ENCODE measurements at regions not wholly inside any gene's neighbourhood (a gene's known extent, or its start where the extent isn't known, plus 50 kb on each side); places are given as distances from the start of the nearest gene placed in this dataset.

DNA sequence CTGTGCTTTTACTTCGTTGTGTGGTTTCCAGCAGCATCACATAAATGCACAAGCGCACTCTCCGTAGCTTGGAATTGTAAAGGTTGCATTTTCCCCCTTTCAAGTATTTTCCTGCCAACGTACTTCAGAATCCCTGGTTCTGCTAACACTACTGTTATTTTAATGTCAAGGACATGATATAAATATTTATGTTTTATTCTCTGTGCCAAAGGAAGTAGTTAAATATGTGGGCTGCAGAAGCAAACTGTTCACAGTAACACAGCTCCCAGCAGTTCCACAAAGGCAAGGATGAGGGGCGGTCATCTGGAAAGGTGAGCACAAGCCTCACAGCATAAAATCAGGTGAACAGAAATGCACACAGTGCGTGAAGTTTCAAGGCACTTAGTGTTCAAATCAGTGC is 85.3 kb upstream of the PDE10A start:
- DNase-seq (ENCODE audit: low spot score) = no peak

DNA sequence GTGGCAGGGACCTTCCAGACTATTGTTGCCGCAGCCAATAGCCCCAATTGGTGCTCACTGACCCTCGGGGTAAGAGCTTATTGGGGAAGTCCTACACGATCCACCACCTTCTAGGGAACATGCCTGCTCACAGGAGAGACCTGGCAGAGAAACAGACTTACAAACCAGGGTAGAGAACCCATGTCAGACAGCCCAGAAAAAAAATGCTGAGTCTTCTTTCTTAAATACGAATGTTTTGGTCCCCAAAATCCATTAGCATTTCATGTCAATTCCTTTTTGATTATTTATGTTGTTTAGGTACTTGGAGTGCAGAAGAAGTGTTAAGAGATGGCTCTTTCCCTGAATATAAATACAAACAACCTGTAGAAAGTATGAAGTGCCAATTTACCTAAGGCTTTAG is 84.9 kb upstream of the PDE10A start:
- DNase-seq (ENCODE audit: low spot score) = no peak

DNA sequence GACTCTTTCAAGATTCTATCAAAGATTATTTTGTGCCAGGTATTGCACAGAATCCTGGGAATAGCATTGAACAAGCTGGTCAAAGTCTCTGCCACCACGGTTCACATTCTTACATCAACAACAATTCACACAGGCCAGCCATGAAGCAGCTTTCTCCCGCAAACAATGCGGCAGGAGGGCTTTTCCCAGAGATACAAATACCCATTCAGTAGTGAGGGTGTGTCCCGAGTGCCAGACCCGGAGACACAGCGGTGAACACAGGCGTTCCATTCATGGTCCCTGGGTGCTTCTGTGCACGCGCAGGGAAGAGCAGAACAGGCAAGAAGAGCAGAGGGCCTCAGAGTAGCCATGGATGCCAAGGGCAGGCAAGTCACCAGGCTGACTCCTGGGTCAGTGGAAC is 83.3 kb upstream of the PDE10A start:
- no peak for DNase-seq (ENCODE audit: low spot score)

DNA sequence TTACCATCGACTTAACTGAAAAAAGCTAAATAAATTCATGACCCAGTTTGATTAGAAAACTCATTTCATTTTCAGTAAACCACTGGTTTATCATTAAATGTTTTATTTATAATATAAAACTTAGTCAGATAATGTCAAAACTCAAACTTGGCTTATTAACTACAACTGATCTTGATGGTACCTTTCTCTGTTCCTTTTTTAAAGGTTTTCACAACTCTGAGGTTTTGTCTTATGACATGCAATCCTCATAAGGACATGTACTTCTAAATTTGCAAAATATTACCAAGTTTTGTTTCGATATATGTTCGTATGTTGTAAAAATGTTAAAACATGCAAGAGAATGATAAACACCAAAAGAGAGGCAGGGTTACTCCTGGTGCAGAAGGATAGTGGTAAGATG is 82.5 kb upstream of the PDE10A start:
- DNase-seq (ENCODE audit: low spot score) = no peak

DNA sequence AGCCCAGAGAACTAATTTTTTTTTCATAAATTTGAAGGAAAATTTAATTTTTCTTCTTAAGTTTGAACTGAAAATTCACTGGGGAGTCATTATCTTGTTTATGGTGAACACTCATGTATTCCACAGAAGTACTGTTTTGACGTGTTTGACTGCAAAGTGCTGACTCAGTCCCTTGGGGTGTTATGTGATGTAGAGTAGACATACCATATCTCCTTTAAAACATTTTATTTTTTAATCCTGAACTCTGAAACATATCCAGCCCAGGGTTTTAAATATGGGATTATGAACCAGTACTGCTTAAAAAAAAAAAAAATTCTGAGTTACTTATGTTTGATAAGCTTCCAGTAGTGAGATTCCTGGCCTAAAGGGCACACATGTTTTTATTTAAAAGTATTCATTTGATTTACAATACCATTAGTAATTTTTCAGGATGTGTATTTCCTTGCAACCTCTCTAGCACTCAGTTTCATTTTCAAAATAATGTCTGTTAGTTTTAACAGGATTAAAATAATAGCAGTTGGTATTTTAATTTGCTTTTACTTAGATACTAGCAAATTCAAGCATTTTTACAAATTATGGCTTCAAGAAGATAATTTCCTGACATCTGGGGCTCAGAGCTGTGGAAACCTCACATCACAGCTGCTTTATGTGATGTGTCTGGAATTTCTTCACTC is 81.7 kb upstream of the PDE10A start:
- DNase-seq (ENCODE audit: low spot score) = no peak

DNA sequence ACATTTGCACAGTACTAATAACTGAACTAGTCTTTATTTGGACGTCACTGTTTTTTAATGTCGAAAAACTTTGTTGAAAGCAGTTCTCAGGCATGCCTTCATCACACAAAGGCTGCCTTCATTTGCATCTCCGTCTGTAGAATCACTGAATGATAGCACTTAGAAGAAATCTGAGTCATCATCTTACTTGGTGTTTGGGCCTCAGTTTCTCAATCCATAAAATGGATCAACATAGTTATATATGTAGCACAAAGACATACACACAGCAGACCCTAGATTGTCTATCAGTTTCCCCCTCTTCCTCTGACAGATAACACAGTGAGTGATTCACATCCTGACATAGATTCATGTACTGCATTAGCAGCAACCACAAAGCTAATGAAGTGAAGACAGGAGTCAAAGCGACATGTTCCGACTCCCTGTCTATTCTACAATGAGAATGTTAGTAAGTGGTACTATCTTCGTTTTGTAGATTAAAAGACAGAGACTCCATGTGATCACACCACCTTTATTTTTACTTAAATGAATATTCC is 80.4 kb upstream of the PDE10A start:
- no peak for DNase-seq (ENCODE audit: low spot score)

DNA sequence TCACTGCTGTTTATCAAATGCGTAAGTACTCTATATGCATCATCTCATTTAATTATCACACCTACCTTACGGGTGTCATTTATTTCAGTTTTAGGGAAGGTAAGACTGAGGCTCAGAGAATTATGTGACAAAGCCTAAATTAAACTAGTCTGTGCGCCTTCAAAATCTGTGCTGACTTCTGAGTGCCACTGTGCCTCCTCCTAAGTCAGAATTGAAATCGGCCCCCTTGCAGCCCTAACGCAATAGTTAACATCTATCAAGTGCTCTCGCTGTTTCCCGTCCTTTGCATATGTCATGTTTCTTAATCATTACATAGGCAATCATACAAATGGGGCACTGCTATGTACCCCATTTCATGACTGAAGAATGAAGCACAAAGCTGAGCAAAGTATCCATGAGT is 79.0 kb upstream of the PDE10A start:
- no peak for DNase-seq (ENCODE audit: low spot score)

DNA sequence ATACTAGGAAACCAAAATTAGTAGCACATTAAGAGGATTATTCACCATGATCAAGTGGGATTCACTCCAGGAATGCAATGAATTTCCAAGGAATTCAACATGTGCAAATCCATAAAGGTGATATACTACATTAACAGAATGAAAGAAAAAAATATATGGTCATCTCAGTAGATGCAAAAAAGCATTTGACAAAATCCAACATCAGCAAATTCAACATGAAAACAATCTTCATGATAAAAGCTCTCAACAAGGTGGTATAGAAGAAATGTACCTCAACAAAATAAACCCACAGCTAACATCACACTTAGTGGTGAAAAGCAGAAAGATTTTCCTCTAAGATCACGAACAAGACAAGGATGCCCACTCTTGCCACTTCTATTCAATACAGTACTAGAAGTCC is 74.4 kb upstream of the PDE10A start:
- no peak for DNase-seq (ENCODE audit: low spot score)

DNA sequence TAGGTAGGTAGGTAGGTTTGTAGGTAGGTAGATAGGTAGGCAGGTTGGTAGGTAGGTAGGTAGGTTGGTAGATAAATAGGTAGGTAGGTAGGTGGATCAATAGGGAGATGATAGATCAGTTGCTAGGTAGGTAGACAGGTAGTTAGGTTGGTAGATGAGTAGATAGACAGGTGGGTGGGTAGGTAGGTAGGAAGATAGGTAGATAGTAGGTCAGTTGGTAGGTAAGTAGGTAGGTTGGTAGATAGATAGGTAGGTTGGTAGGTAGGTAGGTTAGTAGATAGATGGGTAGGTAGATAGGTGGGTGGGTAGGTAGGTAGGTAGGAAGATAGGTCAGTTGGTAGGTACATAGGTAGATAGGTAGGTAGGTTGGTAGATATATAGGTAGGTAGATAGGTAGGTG is 72.0 kb upstream of the PDE10A start:
- DNase-seq (ENCODE audit: low spot score) = no peak

DNA sequence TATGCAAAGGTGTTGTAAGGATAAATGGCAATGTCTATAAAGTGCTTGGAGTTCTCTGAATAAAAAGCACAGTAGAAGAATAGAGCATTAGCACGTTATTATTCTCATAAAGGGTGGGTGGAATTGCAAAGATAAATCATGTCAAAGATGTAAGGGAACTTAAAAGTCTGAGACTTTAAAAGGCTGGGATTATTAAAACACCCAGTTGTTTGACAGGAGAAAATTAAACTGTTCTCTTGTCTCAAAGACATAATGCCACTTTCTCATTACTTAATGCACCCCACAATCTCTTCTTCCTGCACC is 70.4 kb upstream of the PDE10A start:
- no peak for DNase-seq (ENCODE audit: low spot score)

DNA sequence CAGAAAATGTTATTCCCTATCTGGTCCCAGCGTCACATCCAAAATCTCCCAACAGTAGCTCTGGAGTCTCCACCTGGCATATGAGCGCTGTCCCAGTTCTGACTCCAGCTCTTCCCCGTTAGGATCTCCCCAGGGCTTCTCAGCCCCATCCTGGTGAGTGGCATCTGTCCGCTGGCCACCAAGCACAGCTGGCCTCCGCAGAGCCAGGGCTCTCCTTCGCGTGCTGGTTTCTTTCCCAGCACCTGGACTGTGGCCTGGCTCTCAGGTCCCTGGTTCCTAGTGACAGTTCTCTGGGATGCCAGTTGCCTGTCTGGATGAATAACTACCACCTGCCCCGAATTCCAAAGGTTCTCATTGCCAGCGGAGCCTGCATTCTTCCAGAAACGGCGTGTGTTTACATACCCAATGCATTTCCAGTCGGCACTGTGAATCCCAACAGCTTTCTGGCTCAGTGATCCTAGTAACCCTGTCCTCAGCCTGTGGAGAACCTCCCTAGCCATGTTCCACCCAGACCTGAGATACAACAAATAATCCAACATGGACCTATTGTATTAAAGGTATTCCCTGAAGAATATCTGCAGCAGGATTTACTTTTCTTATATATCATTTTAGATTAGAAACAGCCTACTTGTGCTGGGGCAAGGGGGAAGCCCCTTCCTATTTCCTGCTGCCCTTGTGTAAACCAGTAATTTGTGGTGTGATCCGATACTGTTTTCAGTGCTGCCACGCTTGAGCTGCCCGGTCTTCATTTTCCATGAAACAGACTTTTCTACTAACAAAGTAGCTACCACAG is 69.9 kb upstream of the PDE10A start:
- no peak for DNase-seq (ENCODE audit: low spot score)

DNA sequence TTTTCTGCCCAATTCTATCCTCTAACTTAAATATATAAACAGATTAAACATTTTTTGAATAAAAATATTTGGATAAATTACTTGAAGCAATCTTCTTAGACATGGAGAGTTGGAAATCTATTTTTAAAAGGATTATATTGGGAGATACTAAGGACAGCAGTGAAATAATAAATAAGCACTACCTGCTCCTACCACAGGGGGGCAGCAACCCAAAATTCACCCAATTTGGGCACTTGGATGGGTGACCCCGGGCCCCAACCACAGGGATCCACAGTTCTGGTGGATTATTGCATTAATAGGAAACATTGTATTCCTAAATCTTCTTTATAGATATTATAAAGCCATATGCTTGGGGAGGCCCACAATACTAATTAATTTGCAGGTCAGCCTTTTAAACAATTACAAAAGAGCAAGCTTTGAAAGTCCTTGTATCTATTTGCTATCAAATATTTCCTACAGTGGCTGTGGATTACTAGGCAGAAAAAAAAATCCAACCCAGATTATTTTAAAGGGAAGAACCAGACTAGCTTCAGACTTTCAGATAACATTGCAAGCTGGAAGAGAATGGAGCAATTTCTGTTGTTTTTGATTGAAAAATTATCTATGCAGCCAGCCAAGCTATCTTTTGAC is 66.4 kb upstream of the PDE10A start:
- peak; percentile 29 for DNase-seq (ENCODE audit: low spot score)

DNA sequence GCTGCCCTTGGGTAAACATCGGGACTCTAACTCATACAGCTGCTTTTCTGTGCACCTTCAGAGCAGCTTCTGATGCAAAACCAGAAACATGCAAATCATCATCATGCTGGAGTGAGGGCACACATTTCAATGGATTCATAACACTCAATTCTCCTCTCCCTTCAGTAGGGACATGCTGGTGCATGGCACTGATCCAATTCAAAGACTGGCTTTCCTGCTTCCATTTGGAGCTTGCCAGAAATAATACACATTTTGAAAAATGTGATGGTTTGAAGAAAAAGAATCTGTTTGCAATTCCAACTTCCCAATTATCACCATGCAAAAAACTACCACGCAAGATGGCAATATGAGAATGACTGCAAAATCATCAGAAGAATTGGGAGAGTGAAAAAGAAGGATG is 65.2 kb upstream of the PDE10A start:
- DNase-seq (ENCODE audit: low spot score) = no peak

DNA sequence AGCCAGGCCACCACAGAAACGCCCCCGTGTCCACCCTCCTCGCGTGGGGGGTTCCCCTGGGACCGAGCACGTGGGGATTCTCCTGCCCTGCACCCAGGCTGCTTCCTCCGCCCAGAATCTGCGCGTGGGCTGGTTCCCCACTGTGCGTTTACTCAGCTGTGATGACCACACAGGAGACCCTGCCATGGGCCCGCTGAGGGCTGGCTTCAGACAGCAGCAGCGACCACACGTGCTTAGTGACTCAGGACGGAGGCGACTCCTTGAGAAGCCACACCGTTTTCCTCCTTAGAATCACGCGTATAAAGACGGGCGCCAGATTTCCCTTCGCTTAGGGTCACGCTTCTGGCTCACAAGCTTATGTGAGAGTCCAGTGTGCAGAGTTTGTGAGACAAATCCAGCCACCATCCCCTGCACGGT is 63.9 kb upstream of the PDE10A start:
- DNase-seq (ENCODE audit: low spot score) = no peak

DNA sequence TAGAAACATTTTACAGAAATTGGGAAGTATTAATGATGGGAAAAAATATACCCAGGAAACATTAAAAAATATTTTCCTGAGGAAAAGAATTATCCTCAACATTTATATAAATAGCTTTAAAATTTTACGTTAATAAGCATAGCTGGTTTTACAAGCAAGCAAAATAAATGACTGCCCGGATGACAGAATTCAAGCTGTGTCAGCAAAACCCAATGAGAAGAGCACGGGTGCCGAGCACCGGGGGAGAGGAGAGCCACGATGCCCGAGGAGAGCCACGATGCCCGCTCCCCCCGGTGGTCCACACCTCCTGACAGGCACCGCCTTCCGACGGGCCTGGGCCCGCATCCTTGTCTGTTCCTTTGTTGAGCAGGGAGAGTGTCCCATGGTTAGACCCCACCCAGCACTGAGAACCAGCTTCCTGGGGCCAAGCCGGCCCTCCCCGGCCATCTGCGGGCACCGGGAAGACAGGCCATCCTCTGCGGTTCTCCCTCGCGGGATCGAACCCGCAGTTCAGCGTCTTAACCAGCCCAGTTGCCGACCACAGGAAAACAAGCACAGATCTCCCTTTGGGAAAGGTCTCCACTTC is 63.3 kb upstream of the PDE10A start:
- no peak for DNase-seq (ENCODE audit: low spot score)

DNA sequence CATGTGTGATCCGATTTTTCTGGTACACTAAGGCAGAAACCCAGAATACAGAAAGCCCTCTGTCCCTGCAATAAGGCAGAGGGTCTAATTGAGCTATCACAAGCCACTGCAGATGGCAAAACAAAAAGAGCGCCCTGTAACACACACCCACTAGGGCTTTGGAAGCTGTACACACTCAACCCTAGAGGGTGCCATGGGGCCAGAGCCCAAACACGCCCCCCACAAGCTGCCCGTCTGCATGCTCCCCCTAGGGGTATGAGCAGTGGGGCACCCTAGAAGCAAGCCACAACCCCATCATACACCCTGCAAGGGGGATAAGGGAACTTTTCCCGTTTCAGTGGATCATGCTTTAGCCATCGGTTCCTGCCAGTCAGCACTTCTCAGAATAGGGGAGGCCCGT is 62.2 kb upstream of the PDE10A start:
- no peak for DNase-seq (ENCODE audit: low spot score)

DNA sequence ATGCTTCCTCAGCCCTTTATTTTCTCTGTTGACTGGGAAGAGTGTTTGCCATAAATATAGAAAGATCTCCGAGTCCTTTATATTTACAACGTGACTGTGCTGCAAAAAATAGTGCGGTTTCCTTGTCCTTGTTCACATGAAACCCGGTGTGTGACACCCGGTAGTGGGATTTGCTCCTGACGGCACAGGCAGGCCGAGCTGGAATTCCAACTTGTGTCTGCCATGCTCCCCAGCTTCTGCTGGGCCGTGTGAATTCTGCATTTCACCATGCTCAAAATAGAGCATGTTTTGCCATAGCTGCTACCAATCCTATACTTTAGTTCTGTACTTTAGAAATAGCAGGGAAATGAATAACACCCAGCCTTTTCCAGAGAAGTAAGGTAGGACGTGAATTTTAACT is 60.3 kb upstream of the PDE10A start:
- DNase-seq (ENCODE audit: low spot score) = no peak

DNA sequence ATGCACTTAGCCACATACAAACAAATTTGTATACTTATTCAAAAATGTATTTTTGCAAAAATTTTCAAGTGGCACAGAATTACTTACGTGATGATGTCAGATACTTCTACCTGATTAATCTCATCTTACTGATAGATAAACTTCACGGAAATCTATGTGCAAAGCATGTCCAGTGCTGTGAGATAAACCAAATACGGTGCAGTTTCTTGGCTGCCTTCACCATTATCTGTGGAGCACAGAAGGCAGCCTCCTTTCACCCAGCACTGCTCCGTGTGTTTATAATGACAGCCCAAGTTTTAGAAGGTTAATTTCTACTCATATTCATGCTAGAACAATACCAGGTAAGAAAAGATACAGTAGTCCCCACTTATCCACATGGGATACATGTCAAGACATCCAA is 59.0 kb upstream of the PDE10A start:
- DNase-seq (ENCODE audit: low spot score) = peak; percentile 2

DNA sequence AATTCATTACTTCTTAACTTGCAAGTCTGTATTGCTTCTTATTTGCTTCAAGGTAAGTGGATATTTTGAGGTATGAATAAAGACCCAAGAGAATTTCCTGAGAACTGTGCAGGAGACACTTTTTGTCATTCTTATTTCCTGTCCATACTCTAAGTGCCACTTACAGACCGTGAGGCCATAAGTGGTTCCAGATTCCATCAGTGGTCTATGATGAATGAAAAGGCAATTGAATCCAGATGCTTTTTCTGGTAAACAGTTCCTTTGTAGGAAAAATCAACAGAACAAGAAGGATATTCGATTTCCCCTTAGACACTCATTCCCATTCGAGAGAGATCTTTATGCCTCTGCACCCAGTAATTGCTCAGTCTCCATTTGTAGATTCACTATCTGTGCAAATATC is 58.3 kb upstream of the PDE10A start:
- no peak for DNase-seq (ENCODE audit: low spot score)

DNA sequence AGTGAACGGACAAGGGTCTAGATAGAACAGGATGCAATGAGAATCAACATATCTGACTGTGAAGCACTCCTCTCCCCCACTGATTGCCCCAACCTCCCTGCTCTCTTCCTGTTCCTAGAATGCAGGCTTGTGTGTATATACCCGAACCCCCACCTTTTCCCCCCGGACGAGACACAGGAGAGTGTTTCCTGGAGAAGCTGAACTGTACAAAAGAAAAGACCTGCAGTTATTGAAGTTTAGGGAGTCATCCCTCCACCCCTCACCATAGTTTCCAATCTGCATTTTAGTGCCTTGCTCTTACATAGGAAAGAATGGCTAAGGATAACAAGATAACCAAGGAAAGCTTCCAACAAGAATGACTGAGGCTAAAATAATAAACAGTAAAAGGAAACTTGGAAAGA is 55.5 kb upstream of the PDE10A start:
- no peak for DNase-seq (ENCODE audit: low spot score)

DNA sequence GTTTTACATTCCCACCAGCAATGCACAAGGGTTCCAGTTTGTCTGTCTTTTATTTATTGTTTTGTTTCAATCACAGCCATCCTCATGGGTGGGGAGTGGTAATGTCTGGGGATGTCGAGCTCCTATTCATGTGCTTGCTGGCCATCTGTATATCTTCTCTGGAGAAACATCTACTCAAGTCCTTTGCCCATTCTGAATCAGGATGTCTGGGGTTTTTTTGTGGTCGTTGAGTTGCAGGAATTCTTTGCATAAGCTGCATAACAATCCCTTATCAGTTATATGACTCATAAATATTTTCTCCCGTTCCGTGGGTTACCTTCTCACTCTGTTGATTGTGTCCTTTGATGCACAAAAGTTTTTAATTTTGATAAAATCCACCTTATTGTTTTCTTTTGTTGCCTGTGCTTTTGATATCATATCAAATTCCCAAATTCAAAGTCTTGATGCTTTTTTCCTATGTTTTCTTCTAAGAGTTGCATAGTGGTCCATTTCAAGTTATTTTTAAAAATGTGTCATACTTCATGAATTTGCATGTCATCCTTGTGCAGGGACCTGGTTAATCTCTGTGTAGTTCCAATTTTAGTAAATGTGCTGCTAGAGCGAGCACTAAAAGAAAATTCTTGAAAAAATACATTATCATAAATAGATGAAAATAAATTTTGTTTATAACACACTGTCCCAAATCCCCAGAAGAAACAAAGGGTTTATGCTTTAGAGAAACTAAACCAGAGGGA is 54.9 kb upstream of the PDE10A start:
- no peak for DNase-seq (ENCODE audit: low spot score)

DNA sequence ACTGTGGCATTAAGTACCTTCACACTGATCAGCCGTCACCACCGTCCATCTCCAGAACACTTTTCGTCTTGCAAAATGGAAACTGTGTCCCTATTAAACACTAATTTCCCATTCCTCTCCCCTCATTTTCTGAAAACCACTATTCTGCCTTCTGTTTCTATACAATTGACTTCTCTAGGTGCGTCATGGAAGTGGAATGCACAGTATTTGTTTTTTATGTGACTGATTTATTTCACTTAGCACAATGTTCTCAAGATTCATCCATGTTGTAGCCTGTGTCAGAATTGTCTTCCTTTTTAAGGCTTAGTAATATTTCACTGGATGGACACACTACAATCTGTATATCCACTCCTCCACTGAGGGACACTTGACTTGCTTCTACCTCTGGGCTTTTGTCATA is 53.8 kb upstream of the PDE10A start:
- DNase-seq (ENCODE audit: low spot score) = no peak

All from hematopoietic multipotent progenitor cell treated with erythropoietin and hydrocortisone succinate and interleukin-3 and kit ligand, for 15 days (in vitro differentiated cells).